Vagina (tissue), 2 donors: ENCODE measurements at regions not wholly inside any gene's neighbourhood (a gene's known extent, or its start where the extent isn't known, plus 50 kb on each side); places are given as distances from the start of the nearest gene placed in this dataset.
A peak's percentile ranks its signal among the peaks of the same experiment; 100 is the strongest.

Experiments
- CTCF ChIP-seq, 3 experiments: fragments of 450-650 bp in 2 of 3; fragments of 200-600 bp in 1 of 3; sonication (generic) in 1 of 3; IDR thresholded peaks; one replicate each; pipeline ENCODE4 v1.5.1; 2017 to 2019; ENCODE audit warnings: antibody characterized with exemption in 3 of 3, mild to moderate bottlenecking in 2 of 3, moderate library complexity in 2 of 3
- POLR2A ChIP-seq, 2 donors: fragments of 450-650 bp; IDR thresholded peaks; one replicate each; pipeline ENCODE4 v1.6.1; 2017; ENCODE audit warnings: antibody characterized with exemption in 2 of 2, mild to moderate bottlenecking in 2 of 2, moderate library complexity in 2 of 2
- POLR2AphosphoS5 ChIP-seq, 2 donors: sonication (generic); formaldehyde crosslinking; IDR thresholded peaks; one replicate each; pipeline ENCODE4 v1.9.0; 2017; ENCODE audit warnings: antibody characterized with exemption in 2 of 2, mild to moderate bottlenecking in 2 of 2, low read depth in 1 of 2; ENCODE audit not compliant: insufficient read depth in 1 of 2

GRCh38 chr15:96181873-96182301 lies 148.6 kb upstream of the NR2F2 start:
- TF ChIP-seq CTCF (IDR thresholded peaks at IDR 0.05) (no peak), POLR2A (IDR thresholded peaks at IDR 0.05) (no peak), POLR2AphosphoS5 (IDR thresholded peaks at IDR 0.05; ENCODE audit: insufficient read depth in 1 of 2, low read depth in 1 of 2) (peak; percentile 55 to 71)
